ENCODE measurements at regions not wholly inside any gene's neighbourhood (a gene's known extent, or its start where the extent isn't known, plus 50 kb on each side); places are given as distances from the start of the nearest gene placed in this dataset.

DNA sequence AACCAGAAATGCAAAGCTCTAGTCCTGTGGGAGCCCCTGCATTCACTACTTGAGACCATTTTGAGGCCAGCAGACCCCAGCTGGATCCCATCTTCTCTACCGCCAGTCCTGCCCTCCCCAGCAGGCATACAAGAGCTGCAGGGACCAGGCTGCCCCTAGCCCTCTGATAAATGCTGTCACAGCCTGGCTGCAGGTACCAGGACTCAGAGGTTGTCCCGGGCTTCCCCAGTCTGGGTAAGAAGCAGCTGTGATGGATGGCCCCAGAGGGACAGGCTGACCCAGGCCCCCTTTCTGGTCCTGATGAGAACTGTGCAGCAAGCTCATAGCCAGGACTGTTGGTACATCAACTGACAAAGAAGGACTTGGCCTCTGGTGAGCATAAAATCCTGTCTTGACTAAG, 132.9 kb upstream of the APCDD1 start:
- WGBS (ENCODE audit: extremely low coverage, insufficient read length, low lambda C conversion rate): no CpG with 5 or more reads among the region's 2 CpGs
- no peak overlapping the region for H2BK20ac ChIP-seq (ENCODE audit: low read depth, low read length, poor library complexity, severe bottlenecking)

More for the DNA sequence above, 132.9 kb upstream of the APCDD1 start:
- peaks cover 9% of the 10 kb centered on the region for H3K4me1 ChIP-seq (ENCODE audit: insufficient read depth, low read length)
- no peak overlapping the region for H2BK5ac ChIP-seq (ENCODE audit: insufficient read length, low read length)
- no peaks in the 10 kb centered on the region for H3K9me3 ChIP-seq (ENCODE audit: control insufficient read depth, low read depth, low read length)
- DNase-seq: no peak
- no peak overlapping the region for H4K8ac ChIP-seq (replicated peaks; ENCODE audit: insufficient read length, low read depth, low read length)
- H3K4me2 ChIP-seq (ENCODE audit: insufficient read depth, insufficient read length, low read length): no peak overlapping the region
- H3T11ph ChIP-seq (ENCODE audit: low read length): no peak overlapping the region
- no peak overlapping the region for H3K4me3 Mint-ChIP-seq
- H3K27me3 ChIP-seq (ENCODE audit: insufficient read depth, low read length): no peaks in the 10 kb centered on the region
- H3K23ac ChIP-seq (ENCODE audit: insufficient read length, low read depth, low read length): no peak overlapping the region
- no peak overlapping the region for H2BK12ac ChIP-seq (ENCODE audit: insufficient read length, low read depth, low read length)
- no peak overlapping the region for H3K27ac Mint-ChIP-seq
- no peak overlapping the region for H3K4ac ChIP-seq (ENCODE audit: low read depth, low read length)
- H2AK5ac ChIP-seq (ENCODE audit: insufficient read length, low read length): no peak overlapping the region
- H3K4me1 Mint-ChIP-seq: peaks cover 32 to 33% of the 10 kb centered on the region in 2 experiments
- no peak overlapping the region for H4K91ac ChIP-seq (ENCODE audit: insufficient read length, low read depth, low read length)
- no peaks in the 10 kb centered on the region for H3K79me1 ChIP-seq (ENCODE audit: insufficient read depth, low read depth, low read length, poor library complexity, severe bottlenecking)
- H3K56ac ChIP-seq (ENCODE audit: insufficient read length, low read depth, low read length): no peak overlapping the region
- no peak overlapping the region for H2BK15ac ChIP-seq (ENCODE audit: low read depth, low read length)
- H3K36me3 Mint-ChIP-seq (ENCODE audit: insufficient read depth in 1 of 3, low read depth in 3 of 3): peaks cover 0 to 15% (median 2%) of the 10 kb centered on the region in 3 experiments; a peak in 3 of 7 replicates
- no peaks in the 10 kb centered on the region; the same call in 1 of the 2 replicates for H3K27me3 Mint-ChIP-seq (ENCODE audit: low read depth)
- H3K18ac ChIP-seq (ENCODE audit: insufficient read length, low read depth, low read length): no peak overlapping the region
- TF ChIP-seq CTCF (conservative IDR thresholded peaks at IDR 0.05): no peak
- H4K5ac ChIP-seq (ENCODE audit: insufficient read length, low read depth, low read length): no peak overlapping the region
- H2AFZ ChIP-seq (ENCODE audit: low read length): no peak overlapping the region
- H3K27ac ChIP-seq (ENCODE audit: insufficient read length, low read depth, low read length): no peak overlapping the region
- 0 out of 2 replicates have a peak overlapping the region, but pooled peaks have one; percentile 44 for H3K14ac ChIP-seq (ENCODE audit: insufficient read depth, low read length)
- no peak overlapping the region for H2BK120ac ChIP-seq (ENCODE audit: low read depth, low read length, poor library complexity, severe bottlenecking)
- no peaks in the 10 kb centered on the region for H3K23me2 ChIP-seq (ENCODE audit: insufficient read length, low read depth, low read length, poor library complexity, severe bottlenecking)
- no peaks in the 10 kb centered on the region for H4K20me1 ChIP-seq (ENCODE audit: control insufficient read depth, insufficient read depth, insufficient read length)
- H3K79me2 ChIP-seq (ENCODE audit: insufficient read depth, low read length): no peaks in the 10 kb centered on the region
- H3K9me3 Mint-ChIP-seq: peaks cover 10 to 12% of the 10 kb centered on the region in 2 experiments; a peak in 4 of 5 replicates
- H3K9ac ChIP-seq (ENCODE audit: extremely low read depth, insufficient read length, low read length): no peak overlapping the region

Measured in H9 (cell line).